T-helper 2 cell treated with Interferon-gamma antibody and Interleukin-4, amounts not matched to agents 5 μg/mL and 100 μg/mL, for 36 hours (primary cell): ENCODE measurements at regions not wholly inside any gene's neighbourhood (a gene's known extent, or its start where the extent isn't known, plus 50 kb on each side); places are given as distances from the start of the nearest gene placed in this dataset.

Experiments
- DNase-seq: peaks from one replicate; pipeline ENCODE4 v3.0.0; 2021; ENCODE audit warnings: low spot score
- H3K27ac Mint-ChIP-seq: one replicate; pipeline ENCODE4 v1.8.0; 2021; ENCODE audit warnings: mild to moderate bottlenecking, mixed read lengths
- H3K27me3 Mint-ChIP-seq: one replicate; pipeline ENCODE4 v1.8.0; 2021; ENCODE audit warnings: low read depth, mixed read lengths
- H3K36me3 Mint-ChIP-seq: one replicate; pipeline ENCODE4 v1.8.0; 2021; ENCODE audit warnings: low read depth, mixed read lengths
- H3K4me1 Mint-ChIP-seq: one replicate; pipeline ENCODE4 v1.8.0; 2021; ENCODE audit warnings: low read depth, mixed read lengths
- H3K4me3 Mint-ChIP-seq: one replicate; pipeline ENCODE4 v1.8.0; 2022; ENCODE audit warnings: mild to moderate bottlenecking, moderate library complexity, mixed read lengths
- H3K9me3 Mint-ChIP-seq: one replicate; pipeline ENCODE4 v1.8.0; 2021; ENCODE audit warnings: mixed read lengths

GRCh38 chr16:62652441-62653120 lies 616.3 kb upstream of the CDH8 start:
- no peak for DNase-seq
- Mint-ChIP-seq H3K27ac (no peak overlapping the region), H3K9me3 (peaks cover 59% of the 10 kb centered on the region), H3K27me3 (no peaks in the 10 kb centered on the region), H3K4me1 (no peaks in the 10 kb centered on the region), H3K36me3 (no peaks in the 10 kb centered on the region), H3K4me3 (no peak overlapping the region)

GRCh38 chr16:62648256-62648655 lies 612.0 kb upstream of the CDH8 start:
- H3K27ac Mint-ChIP-seq = no peak overlapping the region
- H3K9me3 Mint-ChIP-seq = peaks cover 52% of the 10 kb centered on the region
- H3K27me3 Mint-ChIP-seq = no peaks in the 10 kb centered on the region
- no peak overlapping the region for H3K4me3 Mint-ChIP-seq
- DNase-seq = no peak
- H3K4me1 Mint-ChIP-seq = no peaks in the 10 kb centered on the region
- H3K36me3 Mint-ChIP-seq = no peaks in the 10 kb centered on the region

GRCh38 chr16:62644030-62644812 lies 608.0 kb upstream of the CDH8 start:
- H3K4me1 Mint-ChIP-seq = no peaks in the 10 kb centered on the region
- no peaks in the 10 kb centered on the region for H3K36me3 Mint-ChIP-seq
- H3K4me3 Mint-ChIP-seq = no peak overlapping the region
- no peak for DNase-seq
- H3K27ac Mint-ChIP-seq = no peak overlapping the region
- peaks cover 44% of the 10 kb centered on the region for H3K9me3 Mint-ChIP-seq
- no peaks in the 10 kb centered on the region for H3K27me3 Mint-ChIP-seq

- peaks cover 45% of the 10 kb centered on the region for H3K9me3 Mint-ChIP-seq
- DNase-seq = no peak
- H3K4me3 Mint-ChIP-seq = no peak overlapping the region
- no peaks in the 10 kb centered on the region for H3K36me3 Mint-ChIP-seq
- no peaks in the 10 kb centered on the region for H3K4me1 Mint-ChIP-seq
- no peaks in the 10 kb centered on the region for H3K27me3 Mint-ChIP-seq
- H3K27ac Mint-ChIP-seq = no peak overlapping the region
Measured at GRCh38 chr16:62642677-62643076, 606.4 kb upstream of the CDH8 start.

- no peak for DNase-seq
- H3K27ac Mint-ChIP-seq = no peak overlapping the region
- no peaks in the 10 kb centered on the region for H3K27me3 Mint-ChIP-seq
- H3K4me1 Mint-ChIP-seq = no peaks in the 10 kb centered on the region
- H3K36me3 Mint-ChIP-seq = no peaks in the 10 kb centered on the region
- peaks cover 48% of the 10 kb centered on the region for H3K9me3 Mint-ChIP-seq
- H3K4me3 Mint-ChIP-seq = no peak overlapping the region
Measured at GRCh38 chr16:62639890-62640289, 603.7 kb upstream of the CDH8 start.

- H3K36me3 Mint-ChIP-seq = no peaks in the 10 kb centered on the region
- DNase-seq = no peak
- no peaks in the 10 kb centered on the region for H3K4me1 Mint-ChIP-seq
- no peaks in the 10 kb centered on the region for H3K27me3 Mint-ChIP-seq
- no peak overlapping the region for H3K27ac Mint-ChIP-seq
- H3K4me3 Mint-ChIP-seq = no peak overlapping the region
- H3K9me3 Mint-ChIP-seq = peaks cover 48% of the 10 kb centered on the region
Measured at GRCh38 chr16:62638964-62639870, 603.0 kb upstream of the CDH8 start.

GRCh38 chr16:62638324-62638911 lies 602.2 kb upstream of the CDH8 start:
- Mint-ChIP-seq H3K4me3 (no peak overlapping the region), H3K36me3 (no peaks in the 10 kb centered on the region), H3K27me3 (no peaks in the 10 kb centered on the region), H3K27ac (no peak overlapping the region), H3K4me1 (no peaks in the 10 kb centered on the region), H3K9me3 (peaks cover 55% of the 10 kb centered on the region)
- DNase-seq = no peak

- Mint-ChIP-seq H3K27me3 (no peaks in the 10 kb centered on the region), H3K9me3 (peaks cover 37% of the 10 kb centered on the region), H3K27ac (no peak overlapping the region), H3K4me3 (no peak overlapping the region), H3K4me1 (no peaks in the 10 kb centered on the region), H3K36me3 (no peaks in the 10 kb centered on the region)
- DNase-seq = no peak
Measured at GRCh38 chr16:62625326-62625725, 589.1 kb upstream of the CDH8 start.

- no peaks in the 10 kb centered on the region for H3K4me1 Mint-ChIP-seq
- DNase-seq = no peak
- H3K9me3 Mint-ChIP-seq = peaks cover 40% of the 10 kb centered on the region
Measured at GRCh38 chr16:62620275-62620674, 584.0 kb upstream of the CDH8 start.

GRCh38 chr16:62615526-62615925 lies 579.3 kb upstream of the CDH8 start:
- no peak for DNase-seq
- Mint-ChIP-seq H3K9me3 (peaks cover 54% of the 10 kb centered on the region), H3K4me1 (no peaks in the 10 kb centered on the region), H3K4me3 (no peak overlapping the region), H3K36me3 (no peaks in the 10 kb centered on the region), H3K27me3 (no peaks in the 10 kb centered on the region), H3K27ac (no peak overlapping the region)

More at GRCh38 chr16:62620275-62620674, 584.0 kb upstream of the CDH8 start:
- Mint-ChIP-seq H3K27ac (no peak overlapping the region), H3K27me3 (no peaks in the 10 kb centered on the region), H3K36me3 (no peaks in the 10 kb centered on the region), H3K4me3 (no peak overlapping the region)

GRCh38 chr16:62610291-62610690 lies 574.1 kb upstream of the CDH8 start:
- no peak for DNase-seq
- H3K27me3 Mint-ChIP-seq = no peaks in the 10 kb centered on the region
- H3K4me3 Mint-ChIP-seq = no peak overlapping the region
- peaks cover 55% of the 10 kb centered on the region for H3K9me3 Mint-ChIP-seq
- H3K27ac Mint-ChIP-seq = no peak overlapping the region
- H3K4me1 Mint-ChIP-seq = no peaks in the 10 kb centered on the region
- H3K36me3 Mint-ChIP-seq = no peaks in the 10 kb centered on the region

GRCh38 chr16:62602790-62603189 lies 566.6 kb upstream of the CDH8 start:
- no peaks in the 10 kb centered on the region for H3K4me1 Mint-ChIP-seq
- no peak overlapping the region for H3K4me3 Mint-ChIP-seq
- no peaks in the 10 kb centered on the region for H3K27me3 Mint-ChIP-seq
- H3K27ac Mint-ChIP-seq = no peak overlapping the region
- DNase-seq = no peak
- H3K36me3 Mint-ChIP-seq = no peaks in the 10 kb centered on the region
- peaks cover 60% of the 10 kb centered on the region for H3K9me3 Mint-ChIP-seq

GRCh38 chr16:62597875-62598274 lies 561.6 kb upstream of the CDH8 start:
- DNase-seq = no peak
- peaks cover 57% of the 10 kb centered on the region for H3K9me3 Mint-ChIP-seq
- H3K36me3 Mint-ChIP-seq = no peaks in the 10 kb centered on the region
- H3K27me3 Mint-ChIP-seq = no peaks in the 10 kb centered on the region
- H3K4me1 Mint-ChIP-seq = no peaks in the 10 kb centered on the region
- no peak overlapping the region for H3K27ac Mint-ChIP-seq
- H3K4me3 Mint-ChIP-seq = no peak overlapping the region
